ENCODE measurements at regions not wholly inside any gene's neighbourhood (a gene's known extent, or its start where the extent isn't known, plus 50 kb on each side); places are given as distances from the start of the nearest gene placed in this dataset.

- TF ChIP-seq CTCF (IDR thresholded peaks at IDR 0.05; ENCODE audit: extremely low read depth in 1 of 2, insufficient read depth in 1 of 2, low read depth in 1 of 2, low read length in 2 of 2): no peak
- TF ChIP-seq POLR2AphosphoS5 (IDR thresholded peaks at IDR 0.05; ENCODE audit: insufficient read depth, low read depth, low read length): no peak
- TF ChIP-seq EZH2 (IDR thresholded peaks at IDR 0.05; ENCODE audit: borderline replicate concordance, low read depth, low read length, severe bottlenecking): no peak
- no peak for TF ChIP-seq POLR2A (IDR thresholded peaks at IDR 0.05; ENCODE audit: low read depth, low read length)
- TF ChIP-seq MYC (IDR thresholded peaks at IDR 0.05; ENCODE audit: low read depth, low read length): no peak
These were observed 134.1 kb upstream of the TCERG1L start for GRCh38 chr10:131445623-131446022.
